AG08395 (cell line): ENCODE measurements at regions not wholly inside any gene's neighbourhood (a gene's known extent, or its start where the extent isn't known, plus 50 kb on each side); places are given as distances from the start of the nearest gene placed in this dataset.

Experiments
- DNase-seq: peaks from one replicate; pipeline ENCODE4 v3.0.0; 2012; ENCODE audit warnings: mixed read lengths, low spot score

DNA sequence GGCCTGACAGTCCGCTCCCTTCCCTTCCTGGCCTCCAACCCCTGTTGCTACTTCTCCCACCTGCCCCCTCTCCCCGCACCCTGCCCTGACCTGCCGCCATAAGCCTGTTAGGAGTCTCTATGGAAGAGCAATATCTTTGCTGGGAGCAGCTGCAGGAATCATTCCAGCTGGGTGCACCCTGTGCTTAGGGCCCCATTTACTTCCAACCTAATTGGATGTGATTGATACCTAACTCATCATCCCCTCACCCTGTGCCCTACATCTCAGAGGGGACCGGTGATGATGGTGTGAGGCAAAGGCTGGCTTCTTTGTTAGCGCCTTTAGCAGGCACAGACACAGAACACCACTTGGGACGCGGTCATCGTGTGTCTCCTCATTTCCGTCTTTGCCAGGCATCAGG is 80.0 kb upstream of the FAM180A start:
- DNase-seq = no peak

DNA sequence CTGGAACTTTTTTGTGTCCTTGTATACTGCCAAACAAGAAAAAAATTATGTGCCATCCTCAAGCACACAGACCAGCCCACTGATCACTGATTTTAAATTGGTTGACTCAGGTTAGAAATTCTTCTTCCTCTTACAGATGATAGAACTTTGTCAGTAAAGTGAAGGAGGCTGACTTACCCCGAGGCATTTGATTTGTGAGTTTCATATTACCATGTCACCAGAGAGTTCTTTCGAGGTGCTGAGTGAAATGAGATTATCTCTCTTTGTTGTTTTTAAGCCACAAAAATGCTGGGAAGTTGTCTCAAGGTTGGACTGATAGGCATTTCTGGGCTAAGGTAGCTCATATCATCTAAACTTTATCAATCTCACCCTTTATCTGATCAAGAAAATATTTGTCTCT is 78.8 kb upstream of the FAM180A start:
- DNase-seq = no peak

DNA sequence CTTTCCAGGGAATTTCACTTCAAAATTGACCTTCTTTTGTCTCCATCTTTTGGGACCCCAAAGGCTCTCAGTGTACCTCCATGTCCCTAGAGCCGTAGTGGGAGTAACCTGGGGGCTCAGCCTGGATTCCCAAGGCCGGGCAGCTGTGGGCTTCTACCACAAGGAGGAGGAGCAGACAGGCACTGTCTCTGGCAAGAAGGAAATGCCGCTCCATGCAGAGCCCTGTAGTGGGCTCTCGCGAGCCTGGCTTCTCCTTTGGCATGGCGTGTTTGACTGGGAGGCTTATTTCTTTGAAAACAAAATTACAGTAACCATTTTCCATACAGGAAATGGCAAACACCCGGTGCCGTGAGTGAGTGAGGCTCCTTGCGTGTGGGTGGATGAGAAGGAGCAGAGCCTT is 76.8 kb upstream of the FAM180A start:
- peak; percentile 11 for DNase-seq

- DNase-seq = no peak
These were observed 73.8 kb upstream of the FAM180A start for GRCh38 chr7:135822376-135822775.

DNA sequence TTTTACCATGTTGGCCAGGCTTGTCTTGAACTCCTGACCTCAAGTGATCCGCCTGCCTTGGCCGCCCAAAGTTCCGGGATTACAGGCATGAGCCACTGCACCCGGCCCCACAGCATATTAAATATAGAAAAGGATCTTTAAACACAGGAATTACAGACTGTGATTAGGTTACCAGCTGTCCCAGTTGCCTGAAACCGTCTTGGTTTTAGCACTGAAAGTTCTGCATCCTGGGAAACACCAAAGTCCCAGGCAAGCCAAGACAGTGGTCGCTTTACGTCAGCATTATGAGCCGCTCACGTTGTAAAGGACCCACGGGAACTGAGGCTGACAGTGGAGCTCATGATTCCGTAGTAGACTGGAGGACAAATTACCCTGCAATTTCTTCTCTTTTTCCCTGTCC is 69.0 kb upstream of the FAM180A start:
- no peak for DNase-seq

GRCh38 chr7:135815033-135815432 is 66.4 kb upstream of the FAM180A start:
- no peak for DNase-seq

GRCh38 chr7:135812148-135812547 is 63.5 kb upstream of the FAM180A start:
- DNase-seq = no peak

DNA sequence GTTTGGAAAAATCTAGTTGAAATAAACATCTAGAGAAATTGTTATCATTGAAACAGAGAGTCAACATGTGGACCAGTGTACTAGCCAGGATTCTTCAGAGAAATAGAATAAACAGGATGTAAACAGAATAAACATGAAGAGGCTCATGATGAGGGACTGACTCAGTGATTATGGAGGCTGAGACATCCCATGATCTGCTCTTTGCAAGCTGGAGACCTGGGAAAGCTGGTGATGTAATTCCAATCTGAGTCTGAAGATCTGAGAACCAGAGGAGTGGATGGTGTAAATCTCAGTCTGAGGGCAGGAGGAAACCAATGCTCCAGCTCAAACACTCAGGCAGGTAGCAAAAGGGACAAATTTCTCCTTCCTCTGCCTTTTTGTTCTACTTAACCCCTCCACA is 62.9 kb upstream of the FAM180A start:
- DNase-seq = peak; percentile 22

GRCh38 chr7:135808206-135808605 is 59.6 kb upstream of the FAM180A start:
- DNase-seq = no peak

GRCh38 chr7:135803143-135803542 is 54.5 kb upstream of the FAM180A start:
- no peak for DNase-seq

DNA sequence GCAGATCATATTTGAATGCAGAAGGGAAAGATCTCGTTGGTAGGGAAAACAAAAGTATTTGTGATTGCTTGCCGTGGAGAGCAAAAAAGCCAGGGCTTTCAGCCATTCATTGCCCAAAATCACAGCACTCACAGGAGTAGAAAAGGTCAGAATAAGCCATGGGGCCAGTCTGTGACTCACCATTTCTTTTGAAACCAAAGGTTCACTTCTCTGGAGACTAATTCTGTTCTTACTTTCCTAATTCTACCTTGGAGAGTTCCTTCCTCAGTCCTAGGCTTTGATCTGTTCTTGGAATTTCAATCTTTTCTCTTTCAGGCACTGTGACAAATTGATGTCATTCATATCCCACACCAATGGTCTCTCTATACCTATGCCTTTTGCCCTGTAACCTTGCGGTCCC is 54.1 kb upstream of the FAM180A start:
- no peak for DNase-seq

GRCh38 chr7:135801877-135802276 is 53.3 kb upstream of the FAM180A start:
- DNase-seq = no peak

DNA sequence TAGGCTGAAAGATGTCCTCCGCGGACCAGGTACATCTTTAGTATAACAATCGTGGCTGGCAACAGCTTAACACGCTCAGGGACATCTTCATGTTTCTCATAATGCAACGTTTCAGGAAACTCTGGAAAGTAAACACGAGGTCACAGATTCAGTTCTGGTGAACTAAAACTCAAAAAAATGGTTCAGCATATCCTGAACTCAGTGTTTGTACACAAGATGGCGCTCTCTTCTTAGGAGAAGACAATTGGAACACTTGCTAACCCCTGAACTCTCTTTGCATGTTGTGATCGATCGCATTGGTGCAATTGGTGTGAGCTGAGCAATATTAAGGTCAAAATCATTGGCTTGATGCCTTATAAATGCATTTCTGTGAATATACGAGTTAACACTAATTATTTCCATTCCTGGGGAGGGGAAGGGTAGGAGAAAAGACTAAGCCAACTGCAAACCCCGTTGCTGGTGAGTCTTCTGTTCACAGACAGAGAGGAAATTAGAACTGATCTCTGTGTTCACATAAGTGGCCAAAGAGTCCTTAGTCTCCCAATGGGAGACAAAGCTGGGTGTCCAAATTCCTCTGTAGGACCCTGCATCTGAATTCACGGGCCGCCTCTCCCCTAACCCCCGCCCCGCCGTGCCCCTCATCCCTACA is 52.6 kb upstream of the FAM180A start:
- peak; percentile 85 for DNase-seq

DNA sequence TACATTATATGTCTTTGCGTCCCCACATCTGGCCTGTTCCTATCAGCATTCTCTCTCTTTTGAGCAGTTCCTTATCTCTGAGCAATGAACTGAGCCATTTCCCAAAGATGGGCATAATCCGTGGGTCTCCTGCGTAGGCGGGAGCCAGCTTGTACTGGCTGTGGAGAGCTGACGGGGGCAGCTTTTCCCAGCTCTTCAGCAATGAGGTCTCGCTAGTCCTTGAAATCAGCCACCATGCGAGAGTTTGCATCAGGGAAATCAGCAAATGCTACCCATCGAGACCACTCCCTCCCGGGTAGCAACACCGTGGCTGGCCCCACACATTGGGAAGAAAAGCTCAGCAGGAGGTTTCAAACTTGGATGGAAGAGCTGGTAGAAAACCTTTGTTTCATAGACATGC is 51.9 kb upstream of the FAM180A start:
- no peak for DNase-seq

GRCh38 chr7:135799881-135800280 is 51.3 kb upstream of the FAM180A start:
- DNase-seq = no peak
